ENCODE measurements at regions not wholly inside any gene's neighbourhood (a gene's known extent, or its start where the extent isn't known, plus 50 kb on each side); places are given as distances from the start of the nearest gene placed in this dataset.
"Not testable (repeated sequence)": the region's sequence is repeated elsewhere in the genome, so short reads cannot be mapped to it uniquely, and the experiment has no call there.

GRCh38 chr1:58256041-58256440 is 290.5 kb downstream of the OMA1 start:
- in situ Hi-C loops (cut with HindIII; ENCODE audit: low sequenced_read_pairs): no loop called here

- in situ Hi-C loops (cut with HindIII; ENCODE audit: low sequenced_read_pairs): no loop called here
Measured at GRCh38 chr1:58255192-58255591, 291.3 kb downstream of the OMA1 start.

- in situ Hi-C loops (cut with HindIII; ENCODE audit: low sequenced_read_pairs): no loop called here
Measured at GRCh38 chr1:58251430-58252073, 295.0 kb downstream of the OMA1 start.

GRCh38 chr1:58250587-58250948 is 296.0 kb downstream of the OMA1 start:
- in situ Hi-C loops (cut with HindIII; ENCODE audit: low sequenced_read_pairs): no loop called here

- in situ Hi-C loops (cut with HindIII; ENCODE audit: low sequenced_read_pairs): no loop called here
Measured at GRCh38 chr1:58249737-58250586, 296.6 kb downstream of the OMA1 start.

- in situ Hi-C loops (cut with HindIII; ENCODE audit: low sequenced_read_pairs): no loop called here
Measured at GRCh38 chr1:58249388-58249736, 297.2 kb downstream of the OMA1 start.

- in situ Hi-C loops (cut with HindIII; ENCODE audit: low sequenced_read_pairs): no loop called here
Measured at GRCh38 chr1:58248791-58249190, 297.7 kb downstream of the OMA1 start.

GRCh38 chr1:58248072-58248471 is 298.5 kb downstream of the OMA1 start:
- in situ Hi-C loops (cut with HindIII; ENCODE audit: low sequenced_read_pairs): no loop called here

- in situ Hi-C loops (cut with HindIII; ENCODE audit: low sequenced_read_pairs): no loop called here
Measured at GRCh38 chr1:58246549-58246948, 300.0 kb downstream of the OMA1 start.

- in situ Hi-C loops (cut with HindIII; ENCODE audit: low sequenced_read_pairs): no loop called here
Measured at GRCh38 chr1:58244872-58245271, 301.7 kb downstream of the OMA1 start.

GRCh38 chr1:58238846-58239245 is 307.7 kb downstream of the OMA1 start:
- in situ Hi-C loops (cut with HindIII; ENCODE audit: low sequenced_read_pairs): no loop called here

GRCh38 chr1:58233729-58234128 is 312.8 kb downstream of the OMA1 start:
- in situ Hi-C loops (cut with HindIII; ENCODE audit: low sequenced_read_pairs): no loop called here

GRCh38 chr1:58231204-58231603 is 315.3 kb downstream of the OMA1 start:
- in situ Hi-C loops (cut with HindIII; ENCODE audit: low sequenced_read_pairs): no loop called here

GRCh38 chr1:58227604-58228003 is 318.9 kb downstream of the OMA1 start:
- in situ Hi-C loops (cut with HindIII; ENCODE audit: low sequenced_read_pairs): no loop called here

- in situ Hi-C loops (cut with HindIII; ENCODE audit: low sequenced_read_pairs): no loop called here
Measured at GRCh38 chr1:58223522-58223921, 323.0 kb downstream of the OMA1 start.

GRCh38 chr1:58220836-58221472 is 325.6 kb downstream of the OMA1 start:
- in situ Hi-C loops (cut with HindIII; ENCODE audit: low sequenced_read_pairs): no loop called here

- in situ Hi-C loops (cut with HindIII; ENCODE audit: low sequenced_read_pairs): not testable (repeated sequence)
Measured at GRCh38 chr1:58216169-58216568, 330.4 kb downstream of the OMA1 start.

GRCh38 chr1:58214674-58215073 is 331.9 kb downstream of the OMA1 start:
- in situ Hi-C loops (cut with HindIII; ENCODE audit: low sequenced_read_pairs): no loop called here

- in situ Hi-C loops (cut with HindIII; ENCODE audit: low sequenced_read_pairs): no loop called here
Measured at GRCh38 chr1:58211869-58212268, 334.7 kb downstream of the OMA1 start.

GRCh38 chr1:58209575-58209974 is 337.0 kb downstream of the OMA1 start:
- in situ Hi-C loops (cut with HindIII; ENCODE audit: low sequenced_read_pairs): no loop called here

GRCh38 chr1:58206749-58207148 is 339.8 kb downstream of the OMA1 start:
- in situ Hi-C loops (cut with HindIII; ENCODE audit: low sequenced_read_pairs): no loop called here

GRCh38 chr1:58204284-58204683 is 342.2 kb downstream of the OMA1 start:
- in situ Hi-C loops (cut with HindIII; ENCODE audit: low sequenced_read_pairs): no loop called here
